ENCODE measurements at regions not wholly inside any gene's neighbourhood (a gene's known extent, or its start where the extent isn't known, plus 50 kb on each side); places are given as distances from the start of the nearest gene placed in this dataset.

DNA sequence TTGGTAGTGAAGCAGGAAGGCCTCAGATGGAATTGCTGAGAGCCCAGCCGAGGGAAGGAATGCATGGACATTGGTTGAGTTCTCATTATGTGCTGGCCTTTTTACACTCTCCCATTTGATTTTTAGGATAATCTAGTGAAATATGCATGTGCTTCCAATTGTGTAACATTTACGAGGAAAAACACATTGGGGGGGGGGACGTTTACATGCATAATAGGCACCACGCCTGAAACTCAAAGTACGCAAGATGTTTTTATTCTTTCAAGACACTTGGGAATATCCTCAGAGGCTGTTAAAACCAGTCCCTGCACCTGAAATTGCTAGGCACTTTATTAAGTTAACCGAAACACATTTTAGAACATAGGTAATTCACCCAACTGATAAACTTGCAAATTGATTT lies 118.5 kb upstream of the CDH4 start:
- TF ChIP-seq SIN3A (IDR thresholded peaks at IDR 0.05; ENCODE audit: borderline replicate concordance, insufficient read depth, low read length): no peak
- TF ChIP-seq FOXP2 (optimal IDR thresholded peaks at IDR 0.05; ENCODE audit: borderline replicate concordance, extremely low read depth, extremely low read length, insufficient read depth): no peak
- TF ChIP-seq, protein P1, sequence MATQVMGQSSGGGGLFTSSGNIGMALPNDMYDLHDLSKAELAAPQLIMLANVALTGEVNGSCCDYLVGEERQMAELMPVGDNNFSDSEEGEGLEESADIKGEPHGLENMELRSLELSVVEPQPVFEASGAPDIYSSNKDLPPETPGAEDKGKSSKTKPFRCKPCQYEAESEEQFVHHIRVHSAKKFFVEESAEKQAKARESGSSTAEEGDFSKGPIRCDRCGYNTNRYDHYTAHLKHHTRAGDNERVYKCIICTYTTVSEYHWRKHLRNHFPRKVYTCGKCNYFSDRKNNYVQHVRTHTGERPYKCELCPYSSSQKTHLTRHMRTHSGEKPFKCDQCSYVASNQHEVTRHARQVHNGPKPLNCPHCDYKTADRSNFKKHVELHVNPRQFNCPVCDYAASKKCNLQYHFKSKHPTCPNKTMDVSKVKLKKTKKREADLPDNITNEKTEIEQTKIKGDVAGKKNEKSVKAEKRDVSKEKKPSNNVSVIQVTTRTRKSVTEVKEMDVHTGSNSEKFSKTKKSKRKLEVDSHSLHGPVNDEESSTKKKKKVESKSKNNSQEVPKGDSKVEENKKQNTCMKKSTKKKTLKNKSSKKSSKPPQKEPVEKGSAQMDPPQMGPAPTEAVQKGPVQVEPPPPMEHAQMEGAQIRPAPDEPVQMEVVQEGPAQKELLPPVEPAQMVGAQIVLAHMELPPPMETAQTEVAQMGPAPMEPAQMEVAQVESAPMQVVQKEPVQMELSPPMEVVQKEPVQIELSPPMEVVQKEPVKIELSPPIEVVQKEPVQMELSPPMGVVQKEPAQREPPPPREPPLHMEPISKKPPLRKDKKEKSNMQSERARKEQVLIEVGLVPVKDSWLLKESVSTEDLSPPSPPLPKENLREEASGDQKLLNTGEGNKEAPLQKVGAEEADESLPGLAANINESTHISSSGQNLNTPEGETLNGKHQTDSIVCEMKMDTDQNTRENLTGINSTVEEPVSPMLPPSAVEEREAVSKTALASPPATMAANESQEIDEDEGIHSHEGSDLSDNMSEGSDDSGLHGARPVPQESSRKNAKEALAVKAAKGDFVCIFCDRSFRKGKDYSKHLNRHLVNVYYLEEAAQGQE (IDR thresholded peaks at IDR 0.05; ENCODE audit: insufficient read depth in 1 of 2, low read depth in 2 of 2, low read length in 2 of 2): no peak
- TF ChIP-seq TAF1 (IDR thresholded peaks at IDR 0.05; ENCODE audit: borderline replicate concordance, insufficient read depth, low read length): no peak
- no peak for TF ChIP-seq POLR2AphosphoS5 (IDR thresholded peaks at IDR 0.05; ENCODE audit: low read depth, low read length)

DNA sequence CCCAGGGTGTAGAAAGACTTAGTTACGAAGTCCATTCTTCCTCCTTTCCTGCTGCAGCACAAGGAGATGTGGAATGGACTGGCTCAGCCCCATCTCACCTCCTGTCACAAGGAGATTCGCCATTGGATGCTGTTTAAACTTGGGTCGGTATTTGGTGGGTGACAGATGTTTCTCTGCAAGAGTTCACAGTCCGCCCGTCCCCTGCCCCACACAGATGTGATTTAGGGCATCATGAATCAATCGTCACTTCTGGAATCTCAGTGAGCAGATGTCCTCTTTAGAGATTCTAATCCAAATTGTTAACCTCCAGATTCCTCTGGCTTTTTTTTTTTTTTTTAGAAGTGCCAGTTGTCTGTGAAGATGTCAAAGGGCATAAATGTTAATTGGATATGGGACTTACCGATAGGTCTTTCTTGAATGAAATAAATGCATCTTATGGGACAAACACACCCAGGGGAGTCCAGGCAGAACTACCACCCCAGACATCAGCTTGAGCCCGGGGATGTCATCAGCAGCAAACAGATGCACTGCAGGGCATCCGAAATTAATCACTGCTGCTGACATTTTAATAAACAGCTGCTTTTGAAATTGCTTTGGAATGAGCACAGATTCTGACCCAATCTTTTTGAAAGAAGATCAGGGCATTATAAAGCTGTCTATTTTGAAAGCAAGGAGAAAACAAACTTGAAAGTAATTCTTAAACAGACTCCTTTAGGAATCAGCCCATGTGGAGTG lies 117.6 kb upstream of the CDH4 start:
- TF ChIP-seq, protein P1 (IDR thresholded peaks at IDR 0.05; ENCODE audit: insufficient read depth in 1 of 2, low read depth in 2 of 2, low read length in 2 of 2): no peak
- no peak for TF ChIP-seq TAF1 (IDR thresholded peaks at IDR 0.05; ENCODE audit: borderline replicate concordance, insufficient read depth, low read length)
- TF ChIP-seq POLR2AphosphoS5 (IDR thresholded peaks at IDR 0.05; ENCODE audit: low read depth, low read length): no peak
- TF ChIP-seq SIN3A (IDR thresholded peaks at IDR 0.05; ENCODE audit: borderline replicate concordance, insufficient read depth, low read length): no peak
- no peak for TF ChIP-seq FOXP2 (optimal IDR thresholded peaks at IDR 0.05; ENCODE audit: borderline replicate concordance, extremely low read depth, extremely low read length, insufficient read depth)

DNA sequence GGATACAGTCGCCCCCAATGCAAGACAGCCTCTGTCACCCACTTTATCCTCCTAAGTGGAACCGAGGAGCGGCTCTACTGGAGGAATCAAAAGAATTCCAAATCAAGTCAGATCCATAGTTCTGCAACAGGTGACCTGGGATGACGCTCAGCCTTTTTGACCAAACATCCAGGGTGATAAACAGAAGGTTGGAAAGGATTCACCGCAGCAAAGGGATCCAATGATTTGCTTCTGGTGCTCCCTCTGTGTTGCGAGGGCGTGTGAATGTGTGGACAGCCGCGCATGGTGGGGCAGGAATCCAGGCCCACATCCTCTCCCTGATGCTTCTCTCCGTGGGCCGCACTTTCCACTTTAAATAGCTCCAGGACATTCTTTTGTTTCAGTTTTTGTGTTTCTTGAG lies 116.8 kb upstream of the CDH4 start:
- TF ChIP-seq SIN3A (IDR thresholded peaks at IDR 0.05; ENCODE audit: borderline replicate concordance, insufficient read depth, low read length): no peak
- TF ChIP-seq, protein P1 (IDR thresholded peaks at IDR 0.05; ENCODE audit: insufficient read depth in 1 of 2, low read depth in 2 of 2, low read length in 2 of 2): no peak
- TF ChIP-seq FOXP2 (optimal IDR thresholded peaks at IDR 0.05; ENCODE audit: borderline replicate concordance, extremely low read depth, extremely low read length, insufficient read depth): no peak
- no peak for TF ChIP-seq POLR2AphosphoS5 (IDR thresholded peaks at IDR 0.05; ENCODE audit: low read depth, low read length)
- no peak for TF ChIP-seq TAF1 (IDR thresholded peaks at IDR 0.05; ENCODE audit: borderline replicate concordance, insufficient read depth, low read length)

DNA sequence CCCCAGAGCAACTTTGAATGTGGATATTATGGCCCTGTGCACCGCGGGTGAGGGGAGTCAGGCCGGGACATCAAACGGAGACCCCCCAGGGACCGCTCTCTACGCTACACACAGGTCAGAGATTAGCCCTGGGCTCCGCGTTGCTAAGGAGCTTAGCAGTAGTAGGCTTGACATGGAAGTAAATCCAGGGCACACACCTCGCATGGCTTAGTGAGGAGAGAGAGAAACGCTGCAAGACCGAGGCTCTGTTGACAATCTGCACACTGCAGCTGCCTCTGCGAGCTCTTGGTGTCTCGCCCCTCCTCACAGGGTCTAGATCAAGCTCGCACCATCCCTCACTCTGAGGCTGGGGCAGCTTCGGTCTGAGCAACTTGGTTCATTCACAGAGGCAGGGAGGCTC lies 116.1 kb upstream of the CDH4 start:
- TF ChIP-seq, protein P1 (IDR thresholded peaks at IDR 0.05; ENCODE audit: insufficient read depth in 1 of 2, low read depth in 2 of 2, low read length in 2 of 2): no peak
- no peak for TF ChIP-seq SIN3A (IDR thresholded peaks at IDR 0.05; ENCODE audit: borderline replicate concordance, insufficient read depth, low read length)
- no peak for TF ChIP-seq POLR2AphosphoS5 (IDR thresholded peaks at IDR 0.05; ENCODE audit: low read depth, low read length)
- no peak for TF ChIP-seq TAF1 (IDR thresholded peaks at IDR 0.05; ENCODE audit: borderline replicate concordance, insufficient read depth, low read length)
- TF ChIP-seq FOXP2 (optimal IDR thresholded peaks at IDR 0.05; ENCODE audit: borderline replicate concordance, extremely low read depth, extremely low read length, insufficient read depth): no peak

All from PFSK-1 (cell line).